GM21786 (cell line): ENCODE measurements at regions not wholly inside any gene's neighbourhood (a gene's known extent, or its start where the extent isn't known, plus 50 kb on each side); places are given as distances from the start of the nearest gene placed in this dataset.

Experiments used
- ATAC-seq: cut with Tn5 transposase; IDR thresholded peaks from one replicate; pipeline ENCODE4 v1.9.1; 2021; ENCODE audit not compliant: unreplicated experiment

GRCh38 chr2:107020392-107020791, 134.4 kb upstream of the ST6GAL2 start:
- no peak for ATAC-seq

- ATAC-seq: no peak
Measured at GRCh38 chr2:107024269-107024668, 138.3 kb upstream of the ST6GAL2 start.

- ATAC-seq: no peak
Measured at GRCh38 chr2:107025291-107025857, 139.4 kb upstream of the ST6GAL2 start.

- no peak for ATAC-seq
Measured at GRCh38 chr2:107025869-107026380, 140.0 kb upstream of the ST6GAL2 start.

GRCh38 chr2:107027205-107027604, 141.2 kb upstream of the ST6GAL2 start:
- no peak for ATAC-seq

GRCh38 chr2:107027810-107028209, 141.8 kb upstream of the ST6GAL2 start:
- no peak for ATAC-seq

GRCh38 chr2:107028661-107029060, 142.7 kb upstream of the ST6GAL2 start:
- ATAC-seq: no peak

GRCh38 chr2:107036293-107036692, 150.3 kb upstream of the ST6GAL2 start:
- no peak for ATAC-seq

GRCh38 chr2:107062173-107062572, 176.2 kb upstream of the ST6GAL2 start:
- ATAC-seq: no peak

- ATAC-seq: no peak
Measured at GRCh38 chr2:107062599-107063220, 176.7 kb upstream of the ST6GAL2 start.

- ATAC-seq: no peak
Measured at GRCh38 chr2:107063228-107063627, 177.3 kb upstream of the ST6GAL2 start.

- ATAC-seq: no peak
Measured at GRCh38 chr2:107064750-107065149, 178.8 kb upstream of the ST6GAL2 start.

- no peak for ATAC-seq
Measured at GRCh38 chr2:107068069-107068916, 182.3 kb upstream of the ST6GAL2 start.

GRCh38 chr2:107069890-107070289, 183.9 kb upstream of the ST6GAL2 start:
- ATAC-seq: no peak

GRCh38 chr2:107072150-107072940, 186.4 kb upstream of the ST6GAL2 start:
- no peak for ATAC-seq

- no peak for ATAC-seq
Measured at GRCh38 chr2:107078584-107078983, 192.6 kb upstream of the ST6GAL2 start.

- ATAC-seq: no peak
Measured at GRCh38 chr2:107086497-107086896, 200.5 kb upstream of the ST6GAL2 start.

- ATAC-seq: no peak
Measured at GRCh38 chr2:107088156-107088555, 202.2 kb upstream of the ST6GAL2 start.

GRCh38 chr2:107091163-107091864, 205.3 kb upstream of the ST6GAL2 start:
- ATAC-seq: no peak

GRCh38 chr2:107093426-107093957, 207.5 kb upstream of the ST6GAL2 start:
- ATAC-seq: no peak
